Occipital lobe (tissue), 1 donor: ENCODE measurements at regions not wholly inside any gene's neighbourhood (a gene's known extent, or its start where the extent isn't known, plus 50 kb on each side); places are given as distances from the start of the nearest gene placed in this dataset.

ENCODE experiments used
- DNase-seq: peaks from one replicate; lab custom pipeline; 2025; lab: John Stamatoyannopoulos, UW

GRCh38 chr10:3414667-3415023, 242.1 kb upstream of the PITRM1 start:
- DNase-seq: no peak

- DNase-seq: no peak
Observed at GRCh38 chr10:3413937-3414666, 241.5 kb upstream of the PITRM1 start.

- no peak for DNase-seq
Observed at GRCh38 chr10:3412646-3413045, 240.1 kb upstream of the PITRM1 start.

- DNase-seq: no peak
Observed at GRCh38 chr10:3412071-3412582, 239.5 kb upstream of the PITRM1 start.

GRCh38 chr10:3411044-3411443, 238.5 kb upstream of the PITRM1 start:
- DNase-seq: no peak

GRCh38 chr10:3409928-3410327, 237.3 kb upstream of the PITRM1 start:
- no peak for DNase-seq

- no peak for DNase-seq
Observed at GRCh38 chr10:3408603-3409365, 236.2 kb upstream of the PITRM1 start.

- DNase-seq: no peak
Observed at GRCh38 chr10:3407208-3407607, 234.6 kb upstream of the PITRM1 start.

- no peak for DNase-seq
Observed at GRCh38 chr10:3406556-3406955, 234.0 kb upstream of the PITRM1 start.

GRCh38 chr10:3404381-3404780, 231.8 kb upstream of the PITRM1 start:
- DNase-seq: no peak

- DNase-seq: no peak
Observed at GRCh38 chr10:3402187-3402751, 229.7 kb upstream of the PITRM1 start.

- DNase-seq: no peak
Observed at GRCh38 chr10:3401491-3401938, 228.9 kb upstream of the PITRM1 start.

- no peak for DNase-seq
Observed at GRCh38 chr10:3400348-3400747, 227.8 kb upstream of the PITRM1 start.

- DNase-seq: no peak
Observed at GRCh38 chr10:3399756-3400155, 227.2 kb upstream of the PITRM1 start.

GRCh38 chr10:3398825-3399646, 226.5 kb upstream of the PITRM1 start:
- peak; percentile 46 for DNase-seq

GRCh38 chr10:3397846-3398245, 225.3 kb upstream of the PITRM1 start:
- no peak for DNase-seq

GRCh38 chr10:3397231-3397630, 224.6 kb upstream of the PITRM1 start:
- no peak for DNase-seq

GRCh38 chr10:3396116-3396515, 223.5 kb upstream of the PITRM1 start:
- no peak for DNase-seq

GRCh38 chr10:3395458-3395861, 222.9 kb upstream of the PITRM1 start:
- no peak for DNase-seq

GRCh38 chr10:3395041-3395440, 222.5 kb upstream of the PITRM1 start:
- DNase-seq: no peak

GRCh38 chr10:3393958-3394357, 221.4 kb upstream of the PITRM1 start:
- DNase-seq: no peak

- no peak for DNase-seq
Observed at GRCh38 chr10:3391657-3392056, 219.1 kb upstream of the PITRM1 start.
